T-cell (primary cell): ENCODE measurements at regions not wholly inside any gene's neighbourhood (a gene's known extent, or its start where the extent isn't known, plus 50 kb on each side); places are given as distances from the start of the nearest gene placed in this dataset.

Source experiments
- ATAC-seq, 4 experiments: fragments of 200-7000 bp in 3 of 4; fragments of 150-1000 bp in 1 of 4; cut with Tn5 transposase; replicated peaks in 1 of 4; 1 replicate in 3 of 4; 2 replicates in 1 of 4; pipeline ENCODE4 v1.10.0; 2021; ENCODE audit warnings: moderate library complexity in 3 of 4, mild to moderate bottlenecking in 2 of 4, moderate number of reproducible peaks in 1 of 4
- CTCF ChIA-PET, 2 donors: fragments of 300-600 bp; sonication (Branson Sonifier 250); formaldehyde crosslinking; loops; one replicate each; lab custom pipeline; 2022; ENCODE audit warnings: antibody characterized with exemption in 2 of 2; lab: Charles Lee
- POLR2A ChIA-PET, 2 donors: fragments of 300-600 bp; sonication (Branson Sonifier 250); formaldehyde crosslinking; loops; one replicate each; lab custom pipeline; 2022; ENCODE audit warnings: antibody characterized with exemption in 2 of 2; lab: Charles Lee
- DNase-seq, 35 experiments: peaks; one replicate each; pipeline versions ENCODE4 v3.0.0 to v3.0.0-alpha.2; 2013 to 2023
- H3K27ac ChIP-seq: one replicate; pipeline ENCODE4 v1.5.1; 2013; ENCODE audit warnings: low read length
- H3K27me3 ChIP-seq, 2 experiments: replicated peaks in 1 of 2; 1 replicate in 1 of 2; 2 replicates in 1 of 2; pipeline versions ENCODE4 v1.6.1 to v1.7.0; 2013; ENCODE audit warnings: low read length in 1 of 2, mixed read lengths in 1 of 2; ENCODE audit not compliant: control insufficient read depth in 2 of 2, insufficient read depth in 2 of 2; ENCODE audit errors: extremely low read depth in 1 of 2
- H3K36me3 ChIP-seq, 2 donors: 1 replicate in 1 of 2; 2 replicates in 1 of 2; pipeline versions ENCODE4 v1.6.1 to v1.7.0; 2013; ENCODE audit warnings: low read length in 1 of 2; ENCODE audit not compliant: control insufficient read depth in 2 of 2, insufficient read depth in 1 of 2; ENCODE audit errors: extremely low read depth in 1 of 2
- H3K4me1 ChIP-seq, 2 experiments: 1 replicate in 1 of 2; 2 replicates in 1 of 2; pipeline versions ENCODE4 v1.6.1 to v1.7.0; 2013; ENCODE audit warnings: low read length in 2 of 2, mixed read lengths in 1 of 2; ENCODE audit not compliant: insufficient read depth in 2 of 2, control insufficient read depth in 1 of 2; ENCODE audit errors: extremely low read depth in 1 of 2
- H3K4me3 ChIP-seq, 2 donors: 1 replicate in 1 of 2; 2 replicates in 1 of 2; pipeline versions ENCODE4 v1.5.1 to v1.7.0; 2013; ENCODE audit warnings: mild to moderate bottlenecking in 2 of 2, low read length in 1 of 2, moderate library complexity in 1 of 2; ENCODE audit not compliant: control insufficient read depth in 1 of 2; ENCODE audit errors: extremely low read depth in 1 of 2
- H3K9me3 ChIP-seq: 2 replicates; pipeline ENCODE4 v1.7.0; 2013
- H3K27ac Mint-ChIP-seq, 2 donors: one replicate each; pipeline ENCODE4 v1.8.0; 2020 to 2021; ENCODE audit warnings: mild to moderate bottlenecking in 2 of 2, mixed read lengths in 2 of 2
- H3K27me3 Mint-ChIP-seq, 2 donors: one replicate each; pipeline ENCODE4 v1.8.0; 2021 to 2022; ENCODE audit warnings: mixed read lengths in 2 of 2
- H3K36me3 Mint-ChIP-seq: one replicate; pipeline ENCODE4 v1.8.0; 2021; ENCODE audit warnings: mixed read lengths
- H3K4me1 Mint-ChIP-seq, 3 donors: one replicate each; pipeline ENCODE4 v1.8.0; 2020 to 2022; ENCODE audit warnings: mixed read lengths in 3 of 3, mild to moderate bottlenecking in 1 of 3
- H3K4me3 Mint-ChIP-seq, 3 donors: one replicate each; pipeline ENCODE4 v1.8.0; 2020 to 2022; ENCODE audit warnings: mild to moderate bottlenecking in 3 of 3, mixed read lengths in 3 of 3, moderate library complexity in 3 of 3
- H3K9me3 Mint-ChIP-seq, 3 donors: one replicate each; pipeline ENCODE4 v1.8.0; 2020 to 2022; ENCODE audit warnings: mixed read lengths in 3 of 3
- WGBS: methylation state at CpG from one replicate; pipeline ENCODE4 v1.1.5; 2013; ENCODE audit warnings: missing lambda C conversion rate; ENCODE audit not compliant: insufficient coverage; 5-methylcytosine and 5-hydroxymethylcytosine counted together

DNA sequence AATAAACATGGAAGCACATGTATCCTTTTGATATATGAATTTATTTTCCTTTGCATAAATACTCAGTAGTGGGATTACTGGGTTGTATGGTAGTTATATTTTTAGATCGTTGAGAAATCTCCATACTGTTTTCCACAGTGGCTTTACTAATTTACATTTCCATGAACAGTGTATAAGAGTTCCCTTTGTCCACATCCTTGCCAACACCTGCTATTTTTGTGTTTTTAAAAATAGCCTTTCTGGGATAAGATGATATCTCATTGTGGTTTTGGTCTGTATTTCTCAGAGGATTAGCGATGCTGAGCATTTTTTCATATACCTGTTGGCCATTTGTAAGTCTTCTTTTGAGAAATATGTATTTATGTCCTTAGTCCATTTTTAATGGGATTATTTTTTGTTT is 329.2 kb upstream of the KITLG start:
- H3K9me3 Mint-ChIP-seq: peaks cover 13 to 19% (median 18%) of the 10 kb centered on the region in 3 donors
- POLR2A ChIA-PET: no interaction called here

GRCh38 chr12:88908345-88908744 is 328.1 kb upstream of the KITLG start:
- H3K27ac ChIP-seq: no peak overlapping the region
- no peak overlapping the region for H3K4me3 ChIP-seq
- DNase-seq (no peak), ATAC-seq (no peak)
- H3K9me3 Mint-ChIP-seq: peaks cover 8 to 17% (median 14%) of the 10 kb centered on the region in 3 donors
- ChIA-PET CTCF (no interaction called here), POLR2A (interaction anchor here in 1 of 2 donors (0.8 kb wide), 1 partner anchor 1565 kb away, joined by 3 read pairs; no protein-coding TSS in a partner anchor)
- H3K27me3 ChIP-seq: no peaks in the 10 kb centered on the region
- no peaks in the 10 kb centered on the region for H3K27me3 Mint-ChIP-seq
- H3K36me3 Mint-ChIP-seq: no peaks in the 10 kb centered on the region
- WGBS: no CpG with 5 or more reads among the region's 2 CpGs
- H3K27ac Mint-ChIP-seq: no peak overlapping the region
- H3K9me3 ChIP-seq: no peaks in the 10 kb centered on the region
- no peaks in the 10 kb centered on the region for H3K4me1 Mint-ChIP-seq
- H3K36me3 ChIP-seq: no peaks in the 10 kb centered on the region
- no peaks in the 10 kb centered on the region for H3K4me1 ChIP-seq
- no peak overlapping the region for H3K4me3 Mint-ChIP-seq

More for the DNA sequence above, 329.2 kb upstream of the KITLG start:
- DNase-seq: no peak
- Histone ChIP-seq H3K27me3 (no peaks in the 10 kb centered on the region), H3K4me3 (no peak overlapping the region), H3K4me1 (no peaks in the 10 kb centered on the region), H3K9me3 (no peaks in the 10 kb centered on the region), H3K36me3 (no peaks in the 10 kb centered on the region), H3K27ac (no peak overlapping the region)
- no peaks in the 10 kb centered on the region for H3K27me3 Mint-ChIP-seq
- H3K4me1 Mint-ChIP-seq: no peaks in the 10 kb centered on the region
- H3K36me3 Mint-ChIP-seq: no peaks in the 10 kb centered on the region
- no CpG with 5 or more reads among the region's 2 CpGs for WGBS
- H3K27ac Mint-ChIP-seq: no peak overlapping the region
- ATAC-seq: no peak
- no peak overlapping the region for H3K4me3 Mint-ChIP-seq
- CTCF ChIA-PET: no interaction called here

DNA sequence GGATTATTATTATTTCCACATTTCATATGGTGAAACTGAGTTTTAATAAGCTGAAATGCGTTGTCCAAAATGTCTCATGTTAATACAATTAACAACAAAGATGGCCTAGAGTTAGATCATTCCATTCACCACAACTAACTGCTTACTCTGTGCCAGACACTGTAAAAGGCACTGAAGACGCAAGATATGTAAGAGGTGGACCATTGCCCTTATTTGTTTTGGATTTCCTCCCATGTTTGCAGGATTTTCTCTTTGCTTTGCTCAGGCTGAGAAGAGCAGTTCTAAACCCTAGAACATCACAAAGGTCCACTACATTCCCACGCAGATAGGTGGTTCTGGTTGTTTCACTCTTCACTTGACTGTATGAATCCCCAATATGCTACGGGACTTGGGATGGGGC is 324.4 kb upstream of the KITLG start:
- Histone ChIP-seq H3K9me3 (no peaks in the 10 kb centered on the region), H3K36me3 (no peaks in the 10 kb centered on the region), H3K4me3 (no peak overlapping the region), H3K27ac (no peak overlapping the region), H3K4me1 (no peaks in the 10 kb centered on the region), H3K27me3 (no peaks in the 10 kb centered on the region)
- ChIA-PET CTCF (no interaction called here), POLR2A (no interaction called here)
- WGBS: no CpG with 5 or more reads among the region's 4 CpGs
- DNase-seq: no peak
- Mint-ChIP-seq H3K27ac (no peak overlapping the region), H3K36me3 (no peaks in the 10 kb centered on the region), H3K4me1 (no peaks in the 10 kb centered on the region), H3K4me3 (no peak overlapping the region), H3K27me3 (peaks cover 2 to 4% of the 10 kb centered on the region in 2 donors), H3K9me3 (peaks cover 0 to 6% (median 4%) of the 10 kb centered on the region in 3 donors)
- no peak for ATAC-seq

DNA sequence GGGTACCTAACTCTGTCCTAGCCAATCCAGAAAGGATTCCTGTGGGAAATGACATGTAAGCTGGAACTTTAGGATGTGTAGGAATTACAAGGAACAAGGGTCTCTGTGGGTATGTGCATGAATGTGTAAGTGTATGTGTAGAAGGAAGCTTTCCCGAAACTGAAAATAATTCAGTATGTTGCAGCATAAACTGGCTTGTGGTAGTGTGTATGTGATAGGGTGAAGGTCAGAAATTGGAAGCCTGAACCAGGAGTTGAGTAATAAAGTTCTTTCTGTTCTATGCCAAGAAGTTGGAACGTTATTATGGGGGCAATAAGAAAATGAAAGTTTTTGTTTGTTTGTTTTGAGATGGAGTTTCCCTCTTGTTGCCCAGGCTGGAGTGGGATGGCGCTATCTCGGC is 323.1 kb upstream of the KITLG start:
- peaks cover 0 to 6% (median 0%) of the 10 kb centered on the region in 3 donors for H3K9me3 Mint-ChIP-seq
- H3K27ac Mint-ChIP-seq: no peak overlapping the region
- ChIA-PET CTCF (no interaction called here), POLR2A (no interaction called here)
- no peak for ATAC-seq
- H3K27me3 ChIP-seq: no peaks in the 10 kb centered on the region
- no peaks in the 10 kb centered on the region for H3K36me3 ChIP-seq
- DNase-seq: no peak
- H3K4me3 ChIP-seq: no peak overlapping the region
- WGBS: 96% methylated on average over 3 of the region's 4 CpGs
- H3K4me1 ChIP-seq: no peaks in the 10 kb centered on the region
- H3K4me3 Mint-ChIP-seq: no peak overlapping the region
- peaks cover 2 to 4% of the 10 kb centered on the region in 2 donors for H3K27me3 Mint-ChIP-seq
- no peaks in the 10 kb centered on the region for H3K4me1 Mint-ChIP-seq
- H3K9me3 ChIP-seq: no peaks in the 10 kb centered on the region
- H3K27ac ChIP-seq: no peak overlapping the region
- H3K36me3 Mint-ChIP-seq: no peaks in the 10 kb centered on the region

GRCh38 chr12:88897723-88898122 is 317.5 kb upstream of the KITLG start:
- H3K4me1 Mint-ChIP-seq: no peaks in the 10 kb centered on the region
- Histone ChIP-seq H3K4me1 (no peaks in the 10 kb centered on the region), H3K36me3 (no peaks in the 10 kb centered on the region), H3K27ac (no peak overlapping the region), H3K9me3 (no peaks in the 10 kb centered on the region), H3K27me3 (no peaks in the 10 kb centered on the region), H3K4me3 (no peak overlapping the region)
- H3K4me3 Mint-ChIP-seq: no peak overlapping the region
- no CpG with 5 or more reads among the region's 1 CpG for WGBS
- no peaks in the 10 kb centered on the region for H3K36me3 Mint-ChIP-seq
- ATAC-seq: no peak
- no peak overlapping the region for H3K27ac Mint-ChIP-seq
- peaks cover 2 to 3% of the 10 kb centered on the region in 2 donors for H3K27me3 Mint-ChIP-seq
- ChIA-PET CTCF (no interaction called here), POLR2A (no interaction called here)
- DNase-seq: no peak
- no peaks in the 10 kb centered on the region for H3K9me3 Mint-ChIP-seq

GRCh38 chr12:88896958-88897357 is 316.7 kb upstream of the KITLG start:
- no peak overlapping the region for H3K4me3 ChIP-seq
- Mint-ChIP-seq H3K36me3 (no peaks in the 10 kb centered on the region), H3K4me1 (no peaks in the 10 kb centered on the region), H3K9me3 (no peaks in the 10 kb centered on the region), H3K27me3 (peaks cover 2 to 3% of the 10 kb centered on the region in 2 donors), H3K27ac (no peak overlapping the region), H3K4me3 (no peak overlapping the region)
- DNase-seq (no peak), ATAC-seq (no peak)
- no CpG with 5 or more reads among the region's 2 CpGs for WGBS
- CTCF ChIA-PET: no interaction called here
- H3K36me3 ChIP-seq: no peaks in the 10 kb centered on the region
- no peaks in the 10 kb centered on the region for H3K4me1 ChIP-seq
- POLR2A ChIA-PET: no interaction called here
- no peak overlapping the region for H3K27ac ChIP-seq
- no peaks in the 10 kb centered on the region for H3K27me3 ChIP-seq
- no peaks in the 10 kb centered on the region for H3K9me3 ChIP-seq

GRCh38 chr12:88895634-88896033 is 315.4 kb upstream of the KITLG start:
- no peak overlapping the region for H3K4me3 ChIP-seq
- no peak overlapping the region for H3K27ac ChIP-seq
- Mint-ChIP-seq H3K9me3 (no peaks in the 10 kb centered on the region), H3K4me3 (no peak overlapping the region), H3K27ac (no peak overlapping the region), H3K4me1 (no peaks in the 10 kb centered on the region), H3K27me3 (peaks cover 2 to 3% of the 10 kb centered on the region in 2 donors), H3K36me3 (no peaks in the 10 kb centered on the region)
- H3K9me3 ChIP-seq: no peaks in the 10 kb centered on the region
- H3K27me3 ChIP-seq: no peaks in the 10 kb centered on the region
- ATAC-seq (no peak), DNase-seq (no peak)
- H3K4me1 ChIP-seq: no peaks in the 10 kb centered on the region
- ChIA-PET POLR2A (no interaction called here), CTCF (no interaction called here)
- no CpG with 5 or more reads among the region's 1 CpG for WGBS
- H3K36me3 ChIP-seq: no peaks in the 10 kb centered on the region
